SU-DHL-6 (cell line): ENCODE measurements at regions not wholly inside any gene's neighbourhood (a gene's known extent, or its start where the extent isn't known, plus 50 kb on each side); places are given as distances from the start of the nearest gene placed in this dataset.

Experiments
- H2AFZ ChIP-seq: fragments of 200-600 bp; sonication (generic); 2 replicates; pipeline ENCODE4 v1.6.1; 2014; ENCODE audit warnings: low read depth, mild to moderate bottlenecking, moderate library complexity, mixed read lengths, antibody characterized with exemption, low read length; ENCODE audit not compliant: severe bottlenecking
- H3F3A ChIP-seq: fragments of 200-600 bp; shearing (Covaris generic); 2 replicates; pipeline ENCODE4 v1.6.0; 2016; ENCODE audit warnings: antibody characterized with exemption, mild to moderate bottlenecking; ENCODE audit not compliant: insufficient read depth
- H3K27ac ChIP-seq: fragments of 200-600 bp; sonication (generic); 2 replicates; pipeline ENCODE4 v1.5.1; 2016; ENCODE audit warnings: low read depth, mild to moderate bottlenecking, low read length, moderate library complexity, mixed read lengths
- H3K27me3 ChIP-seq: fragments of 200-600 bp; sonication (generic), shearing (Covaris generic); 2 replicates; pipeline ENCODE4 v1.6.0; 2014; ENCODE audit warnings: mild to moderate bottlenecking, low read length
- H3K36me3 ChIP-seq: fragments of 200-600 bp; sonication (generic); 2 replicates; pipeline ENCODE4 v1.6.1; 2014; ENCODE audit warnings: mild to moderate bottlenecking, low read length, mixed read lengths
- H3K4me2 ChIP-seq: fragments of 300-600, 200-600 bp; shearing (Covaris generic), sonication (generic); 2 replicates; pipeline ENCODE4 v1.6.0; 2014; ENCODE audit warnings: low read length, low read depth, mild to moderate bottlenecking; ENCODE audit not compliant: poor library complexity, severe bottlenecking
- H3K4me3 ChIP-seq: fragments of 200-600 bp; sonication (generic); 2 replicates; pipeline ENCODE4 v1.5.1; 2014; ENCODE audit warnings: antibody characterized with exemption, low read length, mild to moderate bottlenecking, mixed read lengths; ENCODE audit not compliant: insufficient read depth, poor library complexity, severe bottlenecking
- H3K79me2 ChIP-seq: fragments of 200-600 bp; sonication (generic); 2 replicates; pipeline ENCODE4 v1.6.1; 2014; ENCODE audit warnings: mild to moderate bottlenecking, low read length, moderate library complexity; ENCODE audit not compliant: insufficient read depth
- H3K9ac ChIP-seq: fragments of 200-600 bp; sonication (generic); 2 replicates; pipeline ENCODE4 v1.7.0; 2014; ENCODE audit warnings: mild to moderate bottlenecking, low read length
- H3K9me2 ChIP-seq: fragments of 200-600 bp; sonication (generic); replicated peaks from 2 replicates; pipeline ENCODE4 v1.6.1; 2014; ENCODE audit warnings: low read length; ENCODE audit not compliant: insufficient read depth
- H3K9me3 ChIP-seq: fragments of 200-600 bp; sonication (generic); 2 replicates; pipeline ENCODE4 v1.6.1; 2014; ENCODE audit warnings: low read length, mixed read lengths; ENCODE audit not compliant: insufficient read depth
- H4K20me1 ChIP-seq: fragments of 200-600 bp; sonication (generic); 2 replicates; pipeline ENCODE4 v1.6.1; 2014; ENCODE audit warnings: low read depth, mild to moderate bottlenecking, antibody characterized with exemption, low read length, moderate library complexity, mixed read lengths
- CTCF ChIP-seq: fragments of 200-600 bp; sonication (generic); IDR thresholded peaks from one replicate; pipeline ENCODE4 v1.5.1; 2017; ENCODE audit warnings: antibody characterized with exemption, mild to moderate bottlenecking, low read length, moderate library complexity; ENCODE audit not compliant: insufficient read depth, poor library complexity, severe bottlenecking
- EZH2phosphoT487 ChIP-seq: fragments of 200-600 bp; sonication (generic), shearing (Covaris generic); conservative IDR thresholded peaks from 2 replicates; pipeline ENCODE4 v1.6.1; 2018; ENCODE audit warnings: mild to moderate bottlenecking, antibody characterized with exemption, low read length, moderate library complexity, mixed read lengths

DNA sequence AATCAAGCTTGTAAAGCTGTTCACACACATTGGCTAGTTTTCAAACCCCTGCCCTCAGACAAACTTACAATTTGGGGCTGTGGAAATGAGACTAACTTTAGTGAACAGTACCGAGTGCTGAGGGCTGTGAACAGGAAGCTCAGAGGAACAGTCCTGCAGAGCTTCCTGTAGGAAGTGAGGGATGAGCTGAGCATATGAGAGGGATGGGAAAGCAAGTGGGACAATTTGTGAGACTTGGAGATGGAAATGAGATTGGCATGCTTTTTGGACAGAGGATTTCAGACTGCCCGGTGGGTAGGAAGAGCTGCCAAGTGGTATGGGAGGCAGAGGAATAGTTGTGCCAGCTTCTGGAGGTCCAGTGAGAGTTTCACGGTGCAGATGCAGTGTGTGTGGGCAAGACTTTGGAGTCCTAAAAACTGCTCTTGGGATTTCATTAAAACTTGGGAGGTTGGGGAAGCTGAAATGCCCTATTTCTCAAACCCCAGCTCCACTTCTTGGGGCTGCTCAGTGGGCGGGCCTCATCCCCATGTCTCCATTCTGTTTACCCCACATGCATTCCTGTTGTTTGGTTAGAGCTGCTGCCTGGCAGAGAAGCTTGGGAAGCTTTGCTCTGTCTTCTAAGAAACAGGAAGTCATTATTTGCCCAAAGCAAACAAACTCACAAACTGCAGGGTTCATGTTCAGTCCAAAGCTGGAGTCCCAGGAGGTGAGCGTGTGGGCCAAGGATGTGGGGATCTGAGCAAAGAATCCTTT lies 267.5 kb downstream of the ZSWIM6 start:
- Histone ChIP-seq H3K4me2 (no peak overlapping the region), H3K79me2 (no peaks in the 10 kb centered on the region), H3K9me2 (no peaks in the 10 kb centered on the region), H3F3A (no peaks in the 10 kb centered on the region), H3K27ac (no peak overlapping the region), H3K36me3 (no peaks in the 10 kb centered on the region), H3K9ac (no peak overlapping the region), H4K20me1 (no peaks in the 10 kb centered on the region), H3K27me3 (no peaks in the 10 kb centered on the region), H2AFZ (no peak overlapping the region), H3K9me3 (no peaks in the 10 kb centered on the region), H3K4me3 (no peak overlapping the region)
- no peak for TF ChIP-seq EZH2phosphoT487
- no peak for TF ChIP-seq CTCF

GRCh38 chr5:61600123-61600444 lies 268.0 kb downstream of the ZSWIM6 start:
- H3K9me2 ChIP-seq, result no peaks in the 10 kb centered on the region
- no peak overlapping the region for H3K9ac ChIP-seq
- H3K79me2 ChIP-seq, result no peaks in the 10 kb centered on the region
- H2AFZ ChIP-seq, result no peak overlapping the region
- no peaks in the 10 kb centered on the region for H3K27me3 ChIP-seq
- no peaks in the 10 kb centered on the region for H3K36me3 ChIP-seq
- H3F3A ChIP-seq, result no peaks in the 10 kb centered on the region
- H3K27ac ChIP-seq, result no peak overlapping the region
- no peak overlapping the region for H3K4me3 ChIP-seq
- TF ChIP-seq EZH2phosphoT487 (no peak), CTCF (no peak)
- no peak overlapping the region for H3K4me2 ChIP-seq
- H3K9me3 ChIP-seq, result no peaks in the 10 kb centered on the region
- no peaks in the 10 kb centered on the region for H4K20me1 ChIP-seq

- Histone ChIP-seq H3K36me3 (no peaks in the 10 kb centered on the region), H3K27ac (no peak overlapping the region), H3K9me3 (no peaks in the 10 kb centered on the region), H3K9me2 (no peaks in the 10 kb centered on the region), H4K20me1 (no peaks in the 10 kb centered on the region), H3K79me2 (no peaks in the 10 kb centered on the region), H2AFZ (no peak overlapping the region), H3K4me2 (no peak overlapping the region), H3K9ac (no peak overlapping the region), H3K27me3 (no peaks in the 10 kb centered on the region), H3K4me3 (no peak overlapping the region), H3F3A (no peaks in the 10 kb centered on the region)
- TF ChIP-seq EZH2phosphoT487 (no peak), CTCF (no peak)
Observed at GRCh38 chr5:61600945-61601511, 269.0 kb downstream of the ZSWIM6 start.
